DMS 273 treated with DMSO at 0.1 percent for 48 hours (cell line): ENCODE measurements at regions not wholly inside any gene's neighbourhood (a gene's known extent, or its start where the extent isn't known, plus 50 kb on each side); places are given as distances from the start of the nearest gene placed in this dataset.

Experiments used
- DNase-seq: peaks from one replicate; lab custom pipeline; 2025; lab: John Stamatoyannopoulos, UW

- DNase-seq = no peak
Measured at GRCh38 chr19:32291876-32292275, 53.5 kb upstream of the ZNF507 start.

GRCh38 chr19:32294871-32295438 lies 50.5 kb upstream of the ZNF507 start:
- no peak for DNase-seq
